Esophagus squamous epithelium (tissue), 4 donors: ENCODE measurements at regions not wholly inside any gene's neighbourhood (a gene's known extent, or its start where the extent isn't known, plus 50 kb on each side); places are given as distances from the start of the nearest gene placed in this dataset.

Experiments
- POLR2A ChIP-seq, 4 donors: fragments of 450-650 bp; IDR thresholded peaks; one replicate each; pipeline ENCODE4 v1.6.1; 2017; ENCODE audit warnings: antibody characterized with exemption in 4 of 4, mild to moderate bottlenecking in 4 of 4, moderate library complexity in 3 of 4
- TF ChIP-seq, protein P1 (sequence below), 6 experiments: fragments of 450-650 bp in 4 of 6; fragments of 200-600 bp in 2 of 6; sonication (generic) in 2 of 6; IDR thresholded peaks; one replicate each; pipeline ENCODE4 v1.5.1; 2016 to 2019; ENCODE audit warnings: antibody characterized with exemption in 6 of 6, mild to moderate bottlenecking in 4 of 6, moderate library complexity in 4 of 6

DNA sequence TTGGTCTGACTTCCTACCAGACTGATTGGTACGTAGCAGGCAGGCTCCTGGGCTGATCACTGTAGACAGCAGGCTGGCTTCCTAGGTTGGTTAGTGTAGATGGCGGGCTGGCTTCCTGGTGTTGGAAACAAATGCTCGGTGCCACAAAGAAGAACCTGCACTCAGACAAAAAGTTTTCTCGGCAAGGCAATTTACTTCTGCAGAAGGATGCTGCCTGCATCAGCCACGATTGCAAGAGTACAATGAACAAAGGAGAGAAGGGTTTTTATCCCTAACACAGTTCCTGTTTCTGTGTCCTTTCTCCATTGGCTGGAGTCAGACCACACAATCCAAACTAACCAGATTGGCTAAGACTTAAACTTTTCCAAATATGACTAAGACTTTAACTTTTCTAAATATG is 123.6 kb upstream of the PPP2R2D start:
- TF ChIP-seq, protein P1, sequence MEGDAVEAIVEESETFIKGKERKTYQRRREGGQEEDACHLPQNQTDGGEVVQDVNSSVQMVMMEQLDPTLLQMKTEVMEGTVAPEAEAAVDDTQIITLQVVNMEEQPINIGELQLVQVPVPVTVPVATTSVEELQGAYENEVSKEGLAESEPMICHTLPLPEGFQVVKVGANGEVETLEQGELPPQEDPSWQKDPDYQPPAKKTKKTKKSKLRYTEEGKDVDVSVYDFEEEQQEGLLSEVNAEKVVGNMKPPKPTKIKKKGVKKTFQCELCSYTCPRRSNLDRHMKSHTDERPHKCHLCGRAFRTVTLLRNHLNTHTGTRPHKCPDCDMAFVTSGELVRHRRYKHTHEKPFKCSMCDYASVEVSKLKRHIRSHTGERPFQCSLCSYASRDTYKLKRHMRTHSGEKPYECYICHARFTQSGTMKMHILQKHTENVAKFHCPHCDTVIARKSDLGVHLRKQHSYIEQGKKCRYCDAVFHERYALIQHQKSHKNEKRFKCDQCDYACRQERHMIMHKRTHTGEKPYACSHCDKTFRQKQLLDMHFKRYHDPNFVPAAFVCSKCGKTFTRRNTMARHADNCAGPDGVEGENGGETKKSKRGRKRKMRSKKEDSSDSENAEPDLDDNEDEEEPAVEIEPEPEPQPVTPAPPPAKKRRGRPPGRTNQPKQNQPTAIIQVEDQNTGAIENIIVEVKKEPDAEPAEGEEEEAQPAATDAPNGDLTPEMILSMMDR (IDR thresholded peaks at IDR 0.05): no peak
- TF ChIP-seq POLR2A (IDR thresholded peaks at IDR 0.05): no peak
